ENCODE measurements at regions not wholly inside any gene's neighbourhood (a gene's known extent, or its start where the extent isn't known, plus 50 kb on each side); places are given as distances from the start of the nearest gene placed in this dataset.

DNA sequence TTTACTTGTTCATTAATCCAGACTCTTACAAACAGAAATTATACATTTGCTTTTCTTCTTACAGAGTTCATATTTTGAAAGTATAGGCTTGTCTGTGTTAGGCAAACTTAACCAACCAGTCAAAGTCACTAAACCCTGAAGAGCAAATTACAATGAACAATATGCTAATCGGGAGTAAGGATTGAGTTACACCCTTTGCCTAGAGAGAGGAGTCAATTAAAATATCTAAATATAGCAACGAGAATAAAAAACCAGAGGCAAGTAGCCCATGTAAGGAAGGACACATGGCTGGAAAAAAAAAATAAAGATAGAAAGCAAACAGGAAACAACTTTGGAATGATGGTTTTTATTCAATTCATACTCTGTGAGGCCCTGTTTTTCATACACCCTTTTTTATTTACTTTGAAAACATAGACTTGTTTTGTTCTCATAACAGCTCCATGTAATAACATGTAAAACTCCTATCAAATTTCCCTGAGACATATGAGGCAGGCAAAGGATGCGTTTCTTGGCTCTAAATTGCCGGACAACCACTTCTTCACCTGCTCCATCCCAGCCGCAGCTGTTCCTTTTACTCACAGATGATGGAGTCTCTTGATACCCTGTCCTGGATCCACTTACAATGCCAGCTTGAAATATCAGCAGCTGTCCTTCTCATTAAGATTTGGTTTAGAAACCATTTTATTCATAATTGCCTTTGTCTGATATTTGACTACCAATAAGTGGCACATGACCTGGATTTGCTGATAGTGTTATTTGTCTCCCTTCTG is 767.7 kb upstream of the GCFC2 start:
- no peak for DNase-seq (ENCODE audit: low read depth in 1 of 2, low spot score in 1 of 2)
- in situ Hi-C loops (cut with HindIII; ENCODE audit: low pct_unique_long_range_greater_than_20kb, low sequenced_read_pairs) = no loop called here

DNA sequence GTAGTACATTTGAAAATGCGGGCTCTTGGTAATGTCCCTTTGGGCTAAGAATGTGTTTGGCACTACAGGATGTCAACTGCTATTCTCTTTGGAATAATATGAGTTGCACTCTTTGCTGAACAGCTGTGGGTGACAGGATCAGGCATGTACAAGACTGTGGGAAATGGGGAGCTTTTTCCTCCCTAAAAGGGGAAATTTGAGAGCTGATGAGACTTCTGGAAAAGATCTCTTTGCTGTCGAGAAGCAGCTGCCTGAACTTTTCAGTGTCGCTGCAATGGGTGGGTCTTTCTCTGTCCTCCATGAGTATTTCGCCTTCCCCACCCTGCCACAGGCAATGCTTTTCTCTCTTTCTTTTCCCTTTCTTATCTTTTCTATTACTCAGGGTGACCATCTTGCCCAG is 762.2 kb upstream of the GCFC2 start:
- TF ChIP-seq JUND (IDR thresholded peaks at IDR 0.05; ENCODE audit: low read depth) = no peak
- no peak for DNase-seq (ENCODE audit: low read depth in 1 of 2, low spot score in 1 of 2)
- in situ Hi-C loops (cut with HindIII; ENCODE audit: low pct_unique_long_range_greater_than_20kb, low sequenced_read_pairs) = no loop called here

More for the DNA sequence above, 767.7 kb upstream of the GCFC2 start:
- no peak for TF ChIP-seq JUND (IDR thresholded peaks at IDR 0.05; ENCODE audit: low read depth)

DNA sequence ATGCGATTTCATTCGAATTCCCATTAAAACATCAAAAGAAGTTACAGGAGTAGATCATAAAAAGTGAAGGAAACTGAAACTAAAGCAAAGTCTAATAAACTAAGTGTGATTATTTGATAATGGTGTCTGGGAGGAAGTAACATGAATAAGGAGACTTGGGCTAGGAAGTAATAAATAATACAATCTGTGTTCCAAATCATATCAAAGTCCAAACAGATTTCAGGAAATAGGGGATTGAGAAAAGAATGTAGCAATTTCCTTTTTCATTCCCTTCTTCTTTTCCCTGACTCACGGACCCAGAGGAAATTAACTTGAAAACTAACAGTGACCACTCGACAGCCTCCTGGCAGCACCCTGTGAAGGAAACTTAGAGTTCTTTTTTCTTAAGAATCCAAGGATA is 758.4 kb upstream of the GCFC2 start:
- no peak for TF ChIP-seq JUND (IDR thresholded peaks at IDR 0.05; ENCODE audit: low read depth)
- in situ Hi-C loops (cut with HindIII; ENCODE audit: low pct_unique_long_range_greater_than_20kb, low sequenced_read_pairs) = no loop called here

DNA sequence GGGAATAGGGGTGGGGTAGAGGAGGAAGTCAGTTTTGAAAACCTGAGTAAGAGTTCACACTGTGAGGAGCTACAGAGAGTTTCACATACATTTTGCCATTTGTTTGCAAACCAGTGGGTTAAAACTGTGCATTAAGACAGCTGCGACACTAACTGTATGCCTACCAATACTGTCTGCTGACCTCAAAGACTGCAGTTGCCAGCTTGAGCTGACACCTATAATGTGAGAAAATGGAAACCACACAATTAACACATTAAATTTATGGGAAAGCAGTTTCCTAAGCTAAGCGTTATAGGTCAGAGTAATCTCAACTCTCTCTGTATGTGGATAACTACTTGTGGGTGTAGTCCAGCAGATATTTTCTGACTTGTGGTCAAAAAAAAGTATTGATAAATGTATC is 756.6 kb upstream of the GCFC2 start:
- TF ChIP-seq JUND (IDR thresholded peaks at IDR 0.05; ENCODE audit: low read depth) = no peak
- in situ Hi-C loops (cut with HindIII; ENCODE audit: low pct_unique_long_range_greater_than_20kb, low sequenced_read_pairs) = no loop called here
- DNase-seq (ENCODE audit: low read depth in 1 of 2, low spot score in 1 of 2) = no peak

More for the DNA sequence above, 758.4 kb upstream of the GCFC2 start:
- DNase-seq (ENCODE audit: low read depth in 1 of 2, low spot score in 1 of 2) = no peak

DNA sequence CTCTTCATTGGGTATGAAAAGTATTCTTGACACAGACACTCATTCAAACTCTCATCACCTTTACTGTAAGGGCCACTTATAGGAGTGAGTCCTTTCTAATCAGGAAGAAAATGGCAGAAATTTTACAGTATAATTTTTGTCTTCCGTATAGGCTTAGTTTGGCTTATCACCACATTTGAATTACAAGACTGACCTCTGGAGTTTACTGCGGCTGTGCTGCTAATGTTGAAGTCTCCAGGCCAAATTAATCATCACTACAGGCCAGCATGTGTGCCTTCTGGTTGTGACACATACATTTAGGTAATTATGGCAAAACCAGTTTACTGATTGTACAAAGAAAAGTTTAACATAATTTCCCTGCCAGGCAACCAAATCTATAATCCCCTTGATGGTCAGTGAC is 753.6 kb upstream of the GCFC2 start:
- in situ Hi-C loops (cut with HindIII; ENCODE audit: low pct_unique_long_range_greater_than_20kb, low sequenced_read_pairs) = no loop called here
- DNase-seq (ENCODE audit: low read depth in 1 of 2, low spot score in 1 of 2) = peak in 1 of 2 experiments; percentile 17
- TF ChIP-seq JUND (IDR thresholded peaks at IDR 0.05; ENCODE audit: low read depth) = no peak

DNA sequence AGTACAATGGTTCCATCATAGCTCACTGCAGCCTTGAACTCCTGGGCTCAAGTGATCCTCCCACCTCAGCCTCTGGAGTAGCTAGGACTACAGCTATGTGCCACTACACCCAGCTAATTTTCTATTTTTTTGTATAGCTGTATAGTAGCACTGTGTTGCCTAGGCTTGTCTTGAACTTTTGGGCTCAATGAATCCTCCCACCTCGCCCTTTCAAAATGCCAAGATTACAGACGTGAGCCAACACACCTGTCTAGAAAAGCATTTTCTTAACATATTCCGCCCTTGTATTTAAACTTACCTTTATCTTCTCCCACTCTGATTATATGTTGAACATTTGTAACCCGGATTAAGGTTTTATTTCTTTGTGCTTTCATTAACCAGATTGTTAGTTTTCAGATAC is 750.7 kb upstream of the GCFC2 start:
- TF ChIP-seq JUND (IDR thresholded peaks at IDR 0.05; ENCODE audit: low read depth) = no peak
- no peak for DNase-seq (ENCODE audit: low read depth in 1 of 2, low spot score in 1 of 2)
- in situ Hi-C loops (cut with HindIII; ENCODE audit: low pct_unique_long_range_greater_than_20kb, low sequenced_read_pairs) = no loop called here

DNA sequence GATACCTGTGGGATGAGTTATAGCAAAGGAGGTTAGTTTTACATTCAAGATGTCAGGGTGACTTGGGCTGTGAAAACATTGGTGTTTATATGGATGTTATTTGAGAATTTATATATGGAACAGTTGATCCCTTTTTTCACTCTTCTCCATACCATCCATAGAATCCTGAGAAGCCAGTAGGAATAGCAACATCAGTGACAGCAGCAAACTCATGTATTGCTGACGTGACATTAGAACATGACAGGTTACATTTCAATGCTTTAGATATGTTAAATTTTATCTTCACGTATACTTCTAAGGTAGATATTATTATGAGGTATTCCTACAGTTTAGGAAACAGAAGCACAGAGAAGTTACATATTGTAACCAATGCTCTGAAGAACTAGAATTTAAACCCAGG is 745.2 kb upstream of the GCFC2 start:
- DNase-seq (ENCODE audit: low read depth in 1 of 2, low spot score in 1 of 2) = no peak

DNA sequence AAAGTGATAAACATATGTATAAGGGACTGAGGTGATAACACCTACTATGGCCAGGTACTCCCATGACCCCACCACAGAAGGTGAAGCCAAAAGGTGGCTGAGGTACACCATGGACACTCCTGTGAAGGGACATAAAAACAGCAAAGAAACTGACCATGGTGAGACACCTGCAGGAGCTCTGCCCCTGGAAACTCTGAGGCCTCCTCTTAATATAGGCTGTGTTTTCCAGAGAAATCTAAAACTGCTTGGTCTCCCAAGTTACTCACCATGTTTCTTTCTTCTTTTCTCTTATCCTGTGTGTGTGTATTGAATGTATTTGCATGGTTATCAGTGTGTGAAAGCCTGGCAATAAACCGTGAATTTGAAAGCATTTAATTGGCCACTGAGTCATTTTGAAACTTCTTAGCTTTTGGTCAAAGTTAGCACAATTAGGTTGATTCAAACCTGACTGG is 739.3 kb upstream of the GCFC2 start:
- no peak for TF ChIP-seq JUND (IDR thresholded peaks at IDR 0.05; ENCODE audit: low read depth)
- no peak for DNase-seq (ENCODE audit: low read depth in 1 of 2, low spot score in 1 of 2)
- in situ Hi-C loops (cut with HindIII; ENCODE audit: low pct_unique_long_range_greater_than_20kb, low sequenced_read_pairs) = no loop called here

More for the DNA sequence above, 745.2 kb upstream of the GCFC2 start:
- TF ChIP-seq JUND (IDR thresholded peaks at IDR 0.05; ENCODE audit: low read depth) = no peak
- in situ Hi-C loops (cut with HindIII; ENCODE audit: low pct_unique_long_range_greater_than_20kb, low sequenced_read_pairs) = no loop called here

DNA sequence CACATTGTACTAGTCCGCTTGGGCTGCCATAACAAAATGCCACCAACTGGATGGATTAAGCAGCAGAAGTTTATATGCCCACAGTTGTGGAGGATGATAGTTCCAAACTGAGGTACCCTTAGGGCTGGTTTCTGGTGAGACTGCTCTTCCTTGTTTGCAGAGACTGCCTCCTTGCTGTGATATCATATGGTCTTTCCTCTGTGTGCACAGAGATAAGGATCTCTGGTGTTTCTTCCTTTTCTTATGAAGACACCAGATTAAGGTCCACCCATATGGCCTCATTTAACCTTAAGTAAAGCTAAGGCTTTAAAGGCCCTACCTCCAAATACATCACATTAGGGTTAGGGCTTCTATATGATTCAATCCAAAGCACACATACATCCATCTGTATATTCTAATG is 738.2 kb upstream of the GCFC2 start:
- peak in 1 of 2 experiments; percentile 5 for DNase-seq (ENCODE audit: low read depth in 1 of 2, low spot score in 1 of 2)
- in situ Hi-C loops (cut with HindIII; ENCODE audit: low pct_unique_long_range_greater_than_20kb, low sequenced_read_pairs) = no loop called here
- no peak for TF ChIP-seq JUND (IDR thresholded peaks at IDR 0.05; ENCODE audit: low read depth)

DNA sequence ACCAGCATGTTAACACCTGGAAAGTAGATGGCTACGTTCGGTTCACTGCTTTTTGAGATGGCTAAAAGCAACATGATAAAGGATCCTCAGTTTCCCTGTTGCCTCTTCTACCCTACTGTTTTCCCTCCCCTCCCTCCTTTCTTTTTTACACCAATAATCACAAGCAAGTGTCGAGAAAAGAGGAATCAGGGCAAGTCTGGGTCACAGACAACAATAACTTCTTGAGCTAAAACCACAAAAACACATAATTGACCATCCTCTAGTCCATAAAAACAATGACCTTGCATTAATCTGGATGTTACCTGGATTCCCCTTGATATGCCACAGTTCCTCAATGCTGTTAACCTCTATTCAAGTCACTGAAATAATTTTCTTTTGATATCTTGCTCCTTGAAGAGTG is 736.6 kb upstream of the GCFC2 start:
- DNase-seq (ENCODE audit: low read depth in 1 of 2, low spot score in 1 of 2) = no peak
- in situ Hi-C loops (cut with HindIII; ENCODE audit: low pct_unique_long_range_greater_than_20kb, low sequenced_read_pairs) = no loop called here
- TF ChIP-seq JUND (IDR thresholded peaks at IDR 0.05; ENCODE audit: low read depth) = no peak

DNA sequence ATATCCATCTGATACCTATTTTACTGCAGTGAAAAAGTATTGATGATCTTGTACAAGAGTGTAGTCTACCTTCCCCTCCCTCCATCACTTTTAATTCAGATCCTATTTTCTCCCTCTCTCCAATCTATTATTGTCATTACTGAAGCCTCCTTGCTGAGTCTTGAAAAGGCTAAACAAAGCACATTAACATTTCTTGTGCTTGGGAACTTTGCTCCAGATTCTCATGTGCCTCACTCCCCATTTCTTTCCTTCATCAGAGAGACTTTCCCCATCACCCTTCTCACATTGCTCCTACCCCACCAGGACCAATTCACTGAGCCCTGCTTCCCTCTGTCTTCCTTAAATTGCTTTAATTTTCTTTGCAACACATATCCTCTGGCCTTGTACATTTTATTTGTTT is 736.2 kb upstream of the GCFC2 start:
- in situ Hi-C loops (cut with HindIII; ENCODE audit: low pct_unique_long_range_greater_than_20kb, low sequenced_read_pairs) = no loop called here
- TF ChIP-seq JUND (IDR thresholded peaks at IDR 0.05; ENCODE audit: low read depth) = no peak
- no peak for DNase-seq (ENCODE audit: low read depth in 1 of 2, low spot score in 1 of 2)

DNA sequence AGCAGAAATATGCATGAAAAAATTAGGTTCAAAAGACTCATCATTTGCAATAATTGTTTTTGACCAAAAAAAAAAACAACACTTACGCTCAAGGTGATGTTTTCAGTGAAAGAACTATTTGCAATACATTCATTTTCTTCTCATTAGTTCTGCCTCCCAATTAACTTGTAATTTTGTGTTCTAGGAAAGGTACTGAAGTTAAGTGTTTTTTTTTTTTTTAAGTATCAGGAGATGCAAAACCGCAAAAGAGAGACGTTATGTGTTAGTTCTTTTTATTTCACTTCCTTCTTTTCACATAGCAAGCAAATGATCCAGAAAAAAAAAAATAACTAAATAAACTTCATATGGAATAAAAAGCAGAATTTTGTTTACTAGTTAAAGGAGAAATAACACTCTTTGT is 735.2 kb upstream of the GCFC2 start:
- TF ChIP-seq JUND (IDR thresholded peaks at IDR 0.05; ENCODE audit: low read depth) = no peak
- no peak for DNase-seq (ENCODE audit: low read depth in 1 of 2, low spot score in 1 of 2)
- in situ Hi-C loops (cut with HindIII; ENCODE audit: low pct_unique_long_range_greater_than_20kb, low sequenced_read_pairs) = no loop called here

DNA sequence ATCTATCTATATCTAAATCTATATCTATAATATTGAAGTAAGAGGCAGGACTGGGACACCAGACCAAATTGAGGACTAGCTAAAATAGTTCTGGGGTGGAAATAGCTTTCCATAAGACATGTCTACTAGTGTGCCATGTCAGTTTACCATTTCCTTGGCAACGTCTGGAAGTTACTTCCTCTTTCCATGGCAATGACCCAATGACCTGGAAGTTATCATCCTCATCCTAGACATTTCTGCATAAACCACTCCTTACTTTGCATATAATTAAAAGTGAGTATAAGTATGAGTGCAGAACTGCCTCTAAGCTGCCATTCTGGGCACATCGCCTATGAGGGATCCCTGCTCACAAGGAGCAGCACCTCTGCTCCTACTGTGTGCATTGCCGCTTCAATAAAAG is 734.0 kb upstream of the GCFC2 start:
- TF ChIP-seq JUND (IDR thresholded peaks at IDR 0.05; ENCODE audit: low read depth) = no peak
- in situ Hi-C loops (cut with HindIII; ENCODE audit: low pct_unique_long_range_greater_than_20kb, low sequenced_read_pairs) = no loop called here
- no peak for DNase-seq (ENCODE audit: low read depth in 1 of 2, low spot score in 1 of 2)

DNA sequence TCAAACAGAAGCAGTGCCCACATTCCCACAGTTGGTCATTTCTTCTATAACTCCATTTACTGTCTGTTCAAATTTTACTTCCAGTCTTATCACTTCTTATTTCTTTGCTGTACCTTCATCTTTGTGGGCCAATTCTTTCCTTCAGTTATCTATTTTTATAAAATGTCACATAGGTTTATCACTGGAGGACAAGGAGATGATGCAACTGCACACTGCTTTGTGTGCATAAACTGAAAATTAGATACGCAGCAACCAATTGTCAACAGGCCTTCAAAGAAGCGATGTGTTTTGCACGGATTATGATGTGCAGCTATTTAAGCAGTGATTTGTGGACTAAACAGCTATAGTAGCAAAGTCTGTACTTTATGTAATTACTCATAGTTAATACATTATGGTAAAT is 726.8 kb upstream of the GCFC2 start:
- in situ Hi-C loops (cut with HindIII; ENCODE audit: low pct_unique_long_range_greater_than_20kb, low sequenced_read_pairs) = no loop called here
- DNase-seq (ENCODE audit: low read depth in 1 of 2, low spot score in 1 of 2) = no peak
- no peak for TF ChIP-seq JUND (IDR thresholded peaks at IDR 0.05; ENCODE audit: low read depth)

Measured in T47D (cell line).